ENCODE measurements at regions not wholly inside any gene's neighbourhood (a gene's known extent, or its start where the extent isn't known, plus 50 kb on each side); places are given as distances from the start of the nearest gene placed in this dataset.

GRCh38 chr6:15194453-15194852 is 51.4 kb upstream of the JARID2 start:
- TF ChIP-seq CTCF (IDR thresholded peaks at IDR 0.05; ENCODE audit: insufficient read depth, low read length) (no peak), POLR2AphosphoS5 (IDR thresholded peaks at IDR 0.05; ENCODE audit: low read depth) (no peak), SPI1 (IDR thresholded peaks at IDR 0.05; ENCODE audit: borderline replicate concordance, low read depth) (no peak), GABPA (IDR thresholded peaks at IDR 0.05; ENCODE audit: low read depth) (no peak), REST (IDR thresholded peaks at IDR 0.05; ENCODE audit: insufficient replicate concordance, low read depth) (no peak)
- Histone ChIP-seq H3K27ac (replicated peaks) (no peak overlapping the region), H3K4me3 (replicated peaks; ENCODE audit: insufficient read depth, low read length) (no peak overlapping the region), H3K27me3 (ENCODE audit: insufficient read depth, poor library complexity, severe bottlenecking) (no peaks in the 10 kb centered on the region)
- DNase-seq (ENCODE audit: low read depth in 1 of 2, low spot score in 1 of 2) = peak; percentile 70 to 85

Data from HL-60 (cell line).